Sigmoid colon (tissue), 6 donors: ENCODE measurements at regions not wholly inside any gene's neighbourhood (a gene's known extent, or its start where the extent isn't known, plus 50 kb on each side); places are given as distances from the start of the nearest gene placed in this dataset.

Experiments
- DNase-seq: peaks from one replicate; pipeline ENCODE4 v3.0.0-alpha.2; 2019
- H3K27ac ChIP-seq, 4 donors: fragments of 200-600 bp; sonication (generic); one replicate each; pipeline ENCODE4 v1.5.1; 2016 to 2019; ENCODE audit warnings: mild to moderate bottlenecking in 1 of 4
- H3K27me3 ChIP-seq, 3 donors: fragments of 200-600 bp; sonication (generic); one replicate each; pipeline ENCODE4 v1.5.1; 2019; ENCODE audit warnings: mild to moderate bottlenecking in 1 of 3
- H3K36me3 ChIP-seq, 4 donors: fragments of 200-600 bp; sonication (generic); one replicate each; pipeline ENCODE4 v1.5.1; 2016 to 2019
- H3K4me1 ChIP-seq, 4 donors: fragments of 200-600 bp; sonication (generic); one replicate each; pipeline ENCODE4 v1.5.1; 2017 to 2019
- H3K4me3 ChIP-seq, 4 donors: fragments of 200-600 bp; sonication (generic); one replicate each; pipeline ENCODE4 v1.5.1; 2017 to 2019; ENCODE audit warnings: mild to moderate bottlenecking in 2 of 4, moderate library complexity in 1 of 4
- H3K9me3 ChIP-seq, 4 donors: fragments of 200-600 bp in 3 of 4; sonication (generic) in 3 of 4; one replicate each; pipeline versions ENCODE4 v1.5.1 to v1.6.1; 2013 to 2019
- CTCF ChIP-seq, 4 experiments: fragments of 450-650 bp in 3 of 4; fragments of 200-600 bp in 1 of 4; IDR thresholded peaks; one replicate each; pipeline ENCODE4 v1.5.1; 2016 to 2019; ENCODE audit warnings: antibody characterized with exemption in 4 of 4, mild to moderate bottlenecking in 3 of 4, moderate library complexity in 2 of 4
- EP300 ChIP-seq, 4 donors: sonication (generic); formaldehyde crosslinking; IDR thresholded peaks; one replicate each; pipeline ENCODE4 v1.6.1; 2017; ENCODE audit warnings: antibody characterized with exemption in 4 of 4
- POLR2A ChIP-seq, 2 donors: fragments of 450-650 bp; IDR thresholded peaks; one replicate each; pipeline ENCODE4 v1.6.1; 2016; ENCODE audit warnings: antibody characterized with exemption in 2 of 2, mild to moderate bottlenecking in 2 of 2, moderate library complexity in 2 of 2
- POLR2AphosphoS5 ChIP-seq, 4 donors: sonication (generic); formaldehyde crosslinking; IDR thresholded peaks; one replicate each; pipeline ENCODE4 v1.6.1; 2017; ENCODE audit warnings: antibody characterized with exemption in 4 of 4
- WGBS, 2 donors: extraction: QIAGEN DNeasy Blood & Tissue Kit; methylation state at CpG; one replicate each; pipeline ENCODE4 v1.1.7; 2013; 5-methylcytosine and 5-hydroxymethylcytosine counted together
- intact Hi-C: fragments of 100-400 bp; cut with DNase I; formaldehyde crosslinking; loops from one replicate; pipeline ENCODE4 v1.15.1; 2023
- donor health status: healthy with polysubstance abuse.
- donor health status: healthy.

- intact Hi-C loops, result no loop called here
- TF ChIP-seq CTCF (IDR thresholded peaks at IDR 0.05) (no peak), POLR2A (IDR thresholded peaks at IDR 0.05) (no peak), POLR2AphosphoS5 (IDR thresholded peaks at IDR 0.05) (no peak), EP300 (IDR thresholded peaks at IDR 0.05) (no peak)
- Histone ChIP-seq H3K36me3 (no peaks in the 10 kb centered on the region), H3K27me3 (no peaks in the 10 kb centered on the region), H3K27ac (no peak overlapping the region), H3K9me3 (no peaks in the 10 kb centered on the region), H3K4me1 (no peaks in the 10 kb centered on the region), H3K4me3 (no peak overlapping the region)
- 81 to 93% methylated on average over 7 of the region's 7 CpGs for WGBS, 2 donors
- DNase-seq, result no peak
Measured at GRCh38 chr6:159440911-159441703, 251.9 kb downstream of the SOD2 start.

- Histone ChIP-seq H3K27ac (no peak overlapping the region), H3K4me3 (no peak overlapping the region), H3K4me1 (no peaks in the 10 kb centered on the region), H3K36me3 (no peaks in the 10 kb centered on the region), H3K9me3 (no peaks in the 10 kb centered on the region), H3K27me3 (no peaks in the 10 kb centered on the region)
- intact Hi-C loops, result no loop called here
- DNase-seq, result no peak
- TF ChIP-seq CTCF (IDR thresholded peaks at IDR 0.05) (no peak), EP300 (IDR thresholded peaks at IDR 0.05) (no peak), POLR2A (IDR thresholded peaks at IDR 0.05) (no peak), POLR2AphosphoS5 (IDR thresholded peaks at IDR 0.05) (no peak)
- 52 to 72% methylated on average over 4 of the region's 4 CpGs for whole genome bisulfite sequencing, 2 donors
Measured at GRCh38 chr6:159440349-159440748, 252.7 kb downstream of the SOD2 start.

- TF ChIP-seq POLR2A (IDR thresholded peaks at IDR 0.05) (no peak), EP300 (IDR thresholded peaks at IDR 0.05) (no peak), CTCF (IDR thresholded peaks at IDR 0.05) (no peak), POLR2AphosphoS5 (IDR thresholded peaks at IDR 0.05) (no peak)
- H3K4me3 ChIP-seq, result no peak overlapping the region
- no peaks in the 10 kb centered on the region for H3K4me1 ChIP-seq
- no peak overlapping the region for H3K27ac ChIP-seq
- intact Hi-C loops, result no loop called here
- DNase-seq, result no peak
- no peaks in the 10 kb centered on the region for H3K27me3 ChIP-seq
- no peaks in the 10 kb centered on the region for H3K9me3 ChIP-seq
- 79 to 85% methylated on average over 1 of the region's 1 CpG for WGBS, 2 donors
- no peaks in the 10 kb centered on the region for H3K36me3 ChIP-seq
Measured at GRCh38 chr6:159439651-159440050, 253.4 kb downstream of the SOD2 start.

- DNase-seq, result no peak
- TF ChIP-seq CTCF (IDR thresholded peaks at IDR 0.05) (no peak), EP300 (IDR thresholded peaks at IDR 0.05) (no peak), POLR2A (IDR thresholded peaks at IDR 0.05) (no peak), POLR2AphosphoS5 (IDR thresholded peaks at IDR 0.05) (no peak)
- 75 to 83% methylated on average over 2 of the region's 2 CpGs for WGBS, 2 donors
Measured at GRCh38 chr6:159438106-159438505, 254.9 kb downstream of the SOD2 start.

GRCh38 chr6:159436581-159436980 is 256.5 kb downstream of the SOD2 start:
- no peak for TF ChIP-seq EP300 (IDR thresholded peaks at IDR 0.05)
- no peak for TF ChIP-seq POLR2A (IDR thresholded peaks at IDR 0.05)
- no peak for TF ChIP-seq CTCF (IDR thresholded peaks at IDR 0.05)
- no peak for TF ChIP-seq POLR2AphosphoS5 (IDR thresholded peaks at IDR 0.05)
- H3K36me3 ChIP-seq, result no peaks in the 10 kb centered on the region
- no peak overlapping the region for H3K27ac ChIP-seq
- peaks cover 0 to 13% (median 6%) of the 10 kb centered on the region in 4 donors for H3K9me3 ChIP-seq
- H3K27me3 ChIP-seq, result no peaks in the 10 kb centered on the region
- H3K4me1 ChIP-seq, result no peaks in the 10 kb centered on the region
- WGBS, 2 donors, result 77 to 86% methylated on average over 6 of the region's 6 CpGs
- intact Hi-C loops, result no loop called here
- H3K4me3 ChIP-seq, result no peak overlapping the region
- no peak for DNase-seq

More at GRCh38 chr6:159438106-159438505, 254.9 kb downstream of the SOD2 start:
- H3K27me3 ChIP-seq, result no peaks in the 10 kb centered on the region
- H3K36me3 ChIP-seq, result no peaks in the 10 kb centered on the region
- intact Hi-C loops, result no loop called here
- no peak overlapping the region for H3K4me3 ChIP-seq
- H3K4me1 ChIP-seq, result no peaks in the 10 kb centered on the region
- H3K27ac ChIP-seq, result no peak overlapping the region
- peaks cover 0 to 10% (median 6%) of the 10 kb centered on the region in 4 donors for H3K9me3 ChIP-seq
